ENCODE measurements at regions not wholly inside any gene's neighbourhood (a gene's known extent, or its start where the extent isn't known, plus 50 kb on each side); places are given as distances from the start of the nearest gene placed in this dataset.

DNA sequence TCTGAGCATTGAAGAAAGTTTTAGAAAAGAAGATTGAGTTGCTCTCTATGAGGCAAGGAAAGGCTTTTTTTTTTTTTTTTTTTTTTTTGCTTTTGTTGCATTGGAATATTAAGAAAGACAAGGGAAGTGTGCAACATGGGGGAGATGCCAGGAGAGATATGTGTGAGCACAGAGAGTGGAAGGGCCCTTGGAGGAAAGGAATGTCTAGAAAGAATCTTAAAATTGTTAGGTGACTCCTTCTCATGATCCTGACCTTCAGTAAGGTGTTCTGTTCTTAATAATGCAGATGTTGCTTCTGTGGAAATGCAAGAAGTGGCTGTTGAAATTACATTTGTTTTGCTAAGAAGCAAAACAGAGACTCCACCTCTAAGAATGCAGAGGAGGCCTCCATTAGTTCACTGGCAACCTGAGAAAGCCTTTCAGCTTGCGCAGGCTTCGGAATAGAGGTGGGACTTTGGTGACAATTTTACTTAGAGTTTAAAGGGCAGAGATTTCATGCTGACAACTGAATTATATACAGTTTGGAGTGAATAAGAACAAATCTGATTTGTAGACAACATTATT, 118.0 kb upstream of the ASCC3 start:
- H3K36me3 ChIP-seq (ENCODE audit: control insufficient read depth in 2 of 2, insufficient read depth in 1 of 2, low read length in 2 of 2) = no peaks in the 10 kb centered on the region
- ChIA-PET POLR2A (no interaction called here), CTCF (interaction anchor here (0.6 kb wide), 1 partner anchor 891 kb away, joined by 3 read pairs; no protein-coding TSS in a partner anchor)
- H3K27ac ChIP-seq (ENCODE audit: extremely low read depth, low read depth, low read length) = no peak overlapping the region
- H3K4me3 ChIP-seq (ENCODE audit: low read depth, low read length) = no peak overlapping the region
- H3K4me1 ChIP-seq (ENCODE audit: control insufficient read depth, insufficient read depth, low read length) = no peaks in the 10 kb centered on the region
- no peaks in the 10 kb centered on the region for H3K9me3 ChIP-seq (ENCODE audit: control insufficient read depth, insufficient read depth, low read depth, low read length)
- no peak for TF ChIP-seq ZFHX2 (tag by site-specific recombination; conservative IDR thresholded peaks at IDR 0.05)
- no peak for TF ChIP-seq ZNF626 (tag by site-specific recombination; IDR thresholded peaks at IDR 0.05)
- no peak for TF ChIP-seq ZNF621 (tag by site-specific recombination; IDR thresholded peaks at IDR 0.05)

DNA sequence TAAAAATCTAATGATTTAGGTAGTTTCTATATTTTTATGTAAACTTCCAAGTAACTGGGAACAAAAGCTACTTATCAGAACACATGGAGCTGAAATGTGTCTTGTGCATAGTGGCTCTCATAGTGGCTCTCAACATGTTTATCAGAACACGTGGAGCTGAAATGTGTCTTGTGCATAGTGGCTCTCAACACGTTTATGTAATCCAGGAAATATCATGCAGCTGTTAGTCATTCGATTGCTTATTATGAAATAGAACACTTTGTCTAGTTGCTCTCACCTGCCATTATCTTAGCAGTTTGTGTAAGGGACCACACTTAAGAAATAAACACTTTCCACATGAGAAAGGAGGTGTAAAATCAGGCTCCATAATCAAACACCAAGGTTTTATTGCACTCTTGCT, 119.2 kb upstream of the ASCC3 start:
- Histone ChIP-seq H3K4me3 (ENCODE audit: low read depth, low read length) (no peak overlapping the region), H3K27ac (ENCODE audit: extremely low read depth, low read depth, low read length) (no peak overlapping the region), H3K9me3 (ENCODE audit: control insufficient read depth, insufficient read depth, low read depth, low read length) (no peaks in the 10 kb centered on the region), H3K36me3 (ENCODE audit: control insufficient read depth in 2 of 2, insufficient read depth in 1 of 2, low read length in 2 of 2) (no peaks in the 10 kb centered on the region), H3K4me1 (ENCODE audit: control insufficient read depth, insufficient read depth, low read length) (no peaks in the 10 kb centered on the region)
- TF ChIP-seq, protein P1, sequence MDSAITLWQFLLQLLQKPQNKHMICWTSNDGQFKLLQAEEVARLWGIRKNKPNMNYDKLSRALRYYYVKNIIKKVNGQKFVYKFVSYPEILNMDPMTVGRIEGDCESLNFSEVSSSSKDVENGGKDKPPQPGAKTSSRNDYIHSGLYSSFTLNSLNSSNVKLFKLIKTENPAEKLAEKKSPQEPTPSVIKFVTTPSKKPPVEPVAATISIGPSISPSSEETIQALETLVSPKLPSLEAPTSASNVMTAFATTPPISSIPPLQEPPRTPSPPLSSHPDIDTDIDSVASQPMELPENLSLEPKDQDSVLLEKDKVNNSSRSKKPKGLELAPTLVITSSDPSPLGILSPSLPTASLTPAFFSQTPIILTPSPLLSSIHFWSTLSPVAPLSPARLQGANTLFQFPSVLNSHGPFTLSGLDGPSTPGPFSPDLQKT (IDR thresholded peaks at IDR 0.05; ENCODE audit: borderline replicate concordance, low read depth, low read length) = no peak
- ChIA-PET CTCF (no interaction called here), POLR2A (no interaction called here)

DNA sequence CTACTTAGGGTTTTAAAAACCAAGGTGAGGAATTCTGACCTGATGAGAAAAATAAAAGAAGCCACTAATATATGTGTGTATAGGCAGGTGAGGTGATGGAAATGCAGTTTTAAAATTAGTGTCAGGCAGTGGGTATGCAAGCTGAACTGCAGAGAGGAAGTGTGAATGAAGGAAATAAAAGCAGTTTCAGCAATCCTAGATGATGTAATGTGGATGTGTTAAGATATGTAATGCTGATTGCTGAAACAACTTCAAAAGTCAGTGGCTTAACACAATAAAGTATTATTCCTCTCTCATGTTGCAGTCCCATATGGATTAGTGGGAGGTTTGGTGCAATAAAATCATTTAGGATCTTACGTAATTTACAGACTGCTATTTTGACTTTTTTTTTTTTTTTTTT, 119.9 kb upstream of the ASCC3 start:
- H3K9me3 ChIP-seq (ENCODE audit: control insufficient read depth, insufficient read depth, low read depth, low read length) = no peaks in the 10 kb centered on the region
- no peaks in the 10 kb centered on the region for H3K36me3 ChIP-seq (ENCODE audit: control insufficient read depth in 2 of 2, insufficient read depth in 1 of 2, low read length in 2 of 2)
- H3K4me1 ChIP-seq (ENCODE audit: control insufficient read depth, insufficient read depth, low read length) = no peaks in the 10 kb centered on the region
- POLR2A ChIA-PET = no interaction called here
- H3K4me3 ChIP-seq (ENCODE audit: low read depth, low read length) = no peak overlapping the region
- CTCF ChIA-PET = interaction anchor here (0.5 kb wide), 1 partner anchor 749 kb away, joined by 3 read pairs; no protein-coding TSS in a partner anchor
- TF ChIP-seq ZNF426 (tag by site-specific recombination; IDR thresholded peaks at IDR 0.05) = no peak
- TF ChIP-seq, protein P2, sequence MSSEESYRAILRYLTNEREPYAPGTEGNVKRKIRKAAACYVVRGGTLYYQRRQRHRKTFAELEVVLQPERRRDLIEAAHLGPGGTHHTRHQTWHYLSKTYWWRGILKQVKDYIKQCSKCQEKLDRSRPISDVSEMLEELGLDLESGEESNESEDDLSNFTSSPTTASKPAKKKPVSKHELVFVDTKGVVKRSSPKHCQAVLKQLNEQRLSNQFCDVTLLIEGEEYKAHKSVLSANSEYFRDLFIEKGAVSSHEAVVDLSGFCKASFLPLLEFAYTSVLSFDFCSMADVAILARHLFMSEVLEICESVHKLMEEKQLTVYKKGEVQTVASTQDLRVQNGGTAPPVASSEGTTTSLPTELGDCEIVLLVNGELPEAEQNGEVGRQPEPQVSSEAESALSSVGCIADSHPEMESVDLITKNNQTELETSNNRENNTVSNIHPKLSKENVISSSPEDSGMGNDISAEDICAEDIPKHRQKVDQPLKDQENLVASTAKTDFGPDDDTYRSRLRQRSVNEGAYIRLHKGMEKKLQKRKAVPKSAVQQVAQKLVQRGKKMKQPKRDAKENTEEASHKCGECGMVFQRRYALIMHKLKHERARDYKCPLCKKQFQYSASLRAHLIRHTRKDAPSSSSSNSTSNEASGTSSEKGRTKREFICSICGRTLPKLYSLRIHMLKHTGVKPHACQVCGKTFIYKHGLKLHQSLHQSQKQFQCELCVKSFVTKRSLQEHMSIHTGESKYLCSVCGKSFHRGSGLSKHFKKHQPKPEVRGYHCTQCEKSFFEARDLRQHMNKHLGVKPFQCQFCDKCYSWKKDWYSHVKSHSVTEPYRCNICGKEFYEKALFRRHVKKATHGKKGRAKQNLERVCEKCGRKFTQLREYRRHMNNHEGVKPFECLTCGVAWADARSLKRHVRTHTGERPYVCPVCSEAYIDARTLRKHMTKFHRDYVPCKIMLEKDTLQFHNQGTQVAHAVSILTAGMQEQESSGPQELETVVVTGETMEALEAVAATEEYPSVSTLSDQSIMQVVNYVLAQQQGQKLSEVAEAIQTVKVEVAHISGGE (tag by site-specific recombination; conservative IDR thresholded peaks at IDR 0.05; ENCODE audit: low read depth) = no peak
- TF ChIP-seq SP3 (tag by site-specific recombination; IDR thresholded peaks at IDR 0.05) = no peak
- TF ChIP-seq, protein P3, sequence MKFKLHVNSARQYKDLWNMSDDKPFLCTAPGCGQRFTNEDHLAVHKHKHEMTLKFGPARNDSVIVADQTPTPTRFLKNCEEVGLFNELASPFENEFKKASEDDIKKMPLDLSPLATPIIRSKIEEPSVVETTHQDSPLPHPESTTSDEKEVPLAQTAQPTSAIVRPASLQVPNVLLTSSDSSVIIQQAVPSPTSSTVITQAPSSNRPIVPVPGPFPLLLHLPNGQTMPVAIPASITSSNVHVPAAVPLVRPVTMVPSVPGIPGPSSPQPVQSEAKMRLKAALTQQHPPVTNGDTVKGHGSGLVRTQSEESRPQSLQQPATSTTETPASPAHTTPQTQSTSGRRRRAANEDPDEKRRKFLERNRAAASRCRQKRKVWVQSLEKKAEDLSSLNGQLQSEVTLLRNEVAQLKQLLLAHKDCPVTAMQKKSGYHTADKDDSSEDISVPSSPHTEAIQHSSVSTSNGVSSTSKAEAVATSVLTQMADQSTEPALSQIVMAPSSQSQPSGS (tag by site-specific recombination; IDR thresholded peaks at IDR 0.05; ENCODE audit: low read depth) = peak; percentile 65; the same call in 1 of the 2 replicates
- TF ChIP-seq ZNF548 (tag by site-specific recombination; IDR thresholded peaks at IDR 0.05) = no peak
- TF ChIP-seq REPIN1 (tag by site-specific recombination; IDR thresholded peaks at IDR 0.05; ENCODE audit: low read depth) = no peak
- no peak for TF ChIP-seq OVOL3 (tag by site-specific recombination; IDR thresholded peaks at IDR 0.05)
- TF ChIP-seq, protein P4, sequence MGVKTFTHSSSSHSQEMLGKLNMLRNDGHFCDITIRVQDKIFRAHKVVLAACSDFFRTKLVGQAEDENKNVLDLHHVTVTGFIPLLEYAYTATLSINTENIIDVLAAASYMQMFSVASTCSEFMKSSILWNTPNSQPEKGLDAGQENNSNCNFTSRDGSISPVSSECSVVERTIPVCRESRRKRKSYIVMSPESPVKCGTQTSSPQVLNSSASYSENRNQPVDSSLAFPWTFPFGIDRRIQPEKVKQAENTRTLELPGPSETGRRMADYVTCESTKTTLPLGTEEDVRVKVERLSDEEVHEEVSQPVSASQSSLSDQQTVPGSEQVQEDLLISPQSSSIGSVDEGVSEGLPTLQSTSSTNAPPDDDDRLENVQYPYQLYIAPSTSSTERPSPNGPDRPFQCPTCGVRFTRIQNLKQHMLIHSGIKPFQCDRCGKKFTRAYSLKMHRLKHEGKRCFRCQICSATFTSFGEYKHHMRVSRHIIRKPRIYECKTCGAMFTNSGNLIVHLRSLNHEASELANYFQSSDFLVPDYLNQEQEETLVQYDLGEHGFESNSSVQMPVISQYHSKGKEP (tag by site-specific recombination; IDR thresholded peaks at IDR 0.05) = no peak
- TF ChIP-seq ZNF114 (tag by site-specific recombination; IDR thresholded peaks at IDR 0.05) = no peak
- TF ChIP-seq ZNF629 (tag by site-specific recombination; IDR thresholded peaks at IDR 0.05) = peak; percentile 13; the same call in 1 of the 2 replicates
- no peak for TF ChIP-seq ZNF530 (tag by site-specific recombination; IDR thresholded peaks at IDR 0.05; ENCODE audit: low read depth)
- TF ChIP-seq AEBP2 (tag by site-specific recombination; IDR thresholded peaks at IDR 0.05; ENCODE audit: borderline replicate concordance) = no peak
- TF ChIP-seq ZNF366 (tag by site-specific recombination; conservative IDR thresholded peaks at IDR 0.05) = no peak
- H3K27ac ChIP-seq (ENCODE audit: extremely low read depth, low read depth, low read length) = no peak overlapping the region
